IMR-90 (cell line): ENCODE measurements at regions not wholly inside any gene's neighbourhood (a gene's known extent, or its start where the extent isn't known, plus 50 kb on each side); places are given as distances from the start of the nearest gene placed in this dataset.

Experiments used
- CEBPB ChIP-seq: IDR thresholded peaks from 2 replicates; pipeline ENCODE4 v1.6.1; 2012; ENCODE audit warnings: low read depth, low read length, improper control_type of control experiment
- CTCF ChIP-seq: conservative IDR thresholded peaks from 2 replicates; pipeline ENCODE4 v1.5.1; 2012; ENCODE audit warnings: mild to moderate bottlenecking, low read depth, low read length, improper control_type of control experiment
- ELK1 ChIP-seq: fragments of 150-350 bp; IDR thresholded peaks from 2 replicates; pipeline ENCODE4 v1.6.1; 2016; ENCODE audit warnings: low read depth, mild to moderate bottlenecking, low read length, moderate library complexity, borderline replicate concordance
- MAZ ChIP-seq: IDR thresholded peaks from 2 replicates; pipeline ENCODE4 v1.6.1; 2012; ENCODE audit warnings: low read depth, mild to moderate bottlenecking, low read length, improper control_type of control experiment, moderate library complexity, borderline replicate concordance
- NFE2L2 ChIP-seq: fragments of 150-350 bp; IDR thresholded peaks from 2 replicates; pipeline ENCODE4 v1.6.1; 2016; ENCODE audit warnings: low read depth, mild to moderate bottlenecking, low read length
- POLR2A ChIP-seq: IDR thresholded peaks from 2 replicates; pipeline ENCODE4 v1.6.1; 2012; ENCODE audit warnings: mild to moderate bottlenecking, low read depth, low read length
- RFX5 ChIP-seq: IDR thresholded peaks from 2 replicates; pipeline ENCODE4 v1.8.0; 2012; ENCODE audit warnings: low read depth, mild to moderate bottlenecking, low read length, moderate library complexity

- no peak for TF ChIP-seq ELK1
- TF ChIP-seq CTCF: no peak
- TF ChIP-seq POLR2A: no peak
- TF ChIP-seq RFX5: no peak
- TF ChIP-seq CEBPB: no peak
- no peak for TF ChIP-seq MAZ
- no peak for TF ChIP-seq NFE2L2
Measured at GRCh38 chr1:195965036-195965435, 643.2 kb downstream of the KCNT2 start.
